ENCODE measurements at regions not wholly inside any gene's neighbourhood (a gene's known extent, or its start where the extent isn't known, plus 50 kb on each side); places are given as distances from the start of the nearest gene placed in this dataset.

GRCh38 chr9:36759976-36760375 is 187.3 kb downstream of the MELK start:
- TF ChIP-seq CTCF (IDR thresholded peaks at IDR 0.05; ENCODE audit: low read depth, low read length) (no peak), POLR2A (IDR thresholded peaks at IDR 0.05; ENCODE audit: extremely low read depth, insufficient read length) (no peak), MYC (IDR thresholded peaks at IDR 0.05; ENCODE audit: low read depth, low read length) (no peak)
